HEK293T (cell line): ENCODE measurements at regions not wholly inside any gene's neighbourhood (a gene's known extent, or its start where the extent isn't known, plus 50 kb on each side); places are given as distances from the start of the nearest gene placed in this dataset.

Experiments
- ARNT ChIP-seq: fragments of 450-650 bp; IDR thresholded peaks from 2 replicates; pipeline ENCODE4 v1.6.1; 2017; ENCODE audit warnings: mild to moderate bottlenecking
- BHLHE40 ChIP-seq: fragments of 450-650 bp; IDR thresholded peaks from 2 replicates; pipeline ENCODE4 v1.6.1; 2016; ENCODE audit warnings: mild to moderate bottlenecking, moderate library complexity, borderline replicate concordance
- ELF4 ChIP-seq: fragments of 450-650 bp; IDR thresholded peaks from 2 replicates; pipeline ENCODE4 v1.6.1; 2017; ENCODE audit warnings: antibody characterized with exemption
- FOXK2 ChIP-seq: fragments of 450-650 bp; IDR thresholded peaks from 2 replicates; pipeline ENCODE4 v1.6.1; 2016; ENCODE audit warnings: mild to moderate bottlenecking
- FOXM1 ChIP-seq: fragments of 450-650 bp; IDR thresholded peaks from 2 replicates; pipeline ENCODE4 v1.6.1; 2017; ENCODE audit warnings: mild to moderate bottlenecking, borderline replicate concordance
- L3MBTL2 ChIP-seq: fragments of 450-650 bp; conservative IDR thresholded peaks from 2 replicates; pipeline ENCODE4 v1.6.1; 2016; ENCODE audit warnings: mild to moderate bottlenecking
- SP1 ChIP-seq: fragments of 450-650 bp; IDR thresholded peaks from 2 replicates; pipeline ENCODE4 v1.6.1; 2017
- SUZ12 ChIP-seq: fragments of 450-650 bp; IDR thresholded peaks from 2 replicates; pipeline ENCODE4 v1.6.1; 2016; ENCODE audit warnings: mild to moderate bottlenecking
- TARDBP ChIP-seq: fragments of 450-650 bp; IDR thresholded peaks from 2 replicates; pipeline ENCODE4 v1.6.1; 2016
- ZNF384 ChIP-seq: fragments of 450-650 bp; IDR thresholded peaks from 2 replicates; pipeline ENCODE4 v1.6.1; 2016

GRCh38 chr4:180281724-180282123 is 1961.5 kb upstream of the TENM3 start:
- TF ChIP-seq SP1 (no peak), SUZ12 (no peak), FOXM1 (no peak), L3MBTL2 (no peak), ELF4 (no peak), FOXK2 (no peak), TARDBP (no peak), ARNT (no peak), ZNF384 (no peak), BHLHE40 (no peak)
